GM04503 (cell line): ENCODE measurements at regions not wholly inside any gene's neighbourhood (a gene's known extent, or its start where the extent isn't known, plus 50 kb on each side); places are given as distances from the start of the nearest gene placed in this dataset.
"Not testable (repeated sequence)": the region's sequence is repeated elsewhere in the genome, so short reads cannot be mapped to it uniquely, and the experiment has no call there.

ENCODE experiments used
- DNase-seq: peaks from one replicate; pipeline ENCODE4 v3.0.0-alpha.2; 2012; ENCODE audit warnings: low read depth

DNA sequence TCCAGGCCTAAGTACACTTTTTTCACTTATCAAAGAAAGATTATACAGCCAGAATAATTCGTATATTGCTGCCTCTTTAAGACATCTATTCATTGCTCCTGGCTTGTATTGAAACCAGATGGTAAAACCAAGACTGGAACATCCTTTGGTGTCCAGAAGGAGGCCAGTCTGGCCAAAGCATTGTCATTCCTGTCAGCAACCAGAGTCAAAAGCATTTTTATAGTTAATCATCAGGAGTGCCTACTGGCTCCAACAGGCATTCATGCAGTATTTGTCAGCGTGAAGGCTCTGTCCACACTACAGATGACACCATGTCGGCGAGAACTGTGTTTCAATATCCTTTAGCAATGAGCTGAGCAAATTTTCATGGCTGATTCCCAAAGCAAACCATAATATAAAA lies 118.0 kb upstream of the G2E3 start:
- DNase-seq, result peak; percentile 20

DNA sequence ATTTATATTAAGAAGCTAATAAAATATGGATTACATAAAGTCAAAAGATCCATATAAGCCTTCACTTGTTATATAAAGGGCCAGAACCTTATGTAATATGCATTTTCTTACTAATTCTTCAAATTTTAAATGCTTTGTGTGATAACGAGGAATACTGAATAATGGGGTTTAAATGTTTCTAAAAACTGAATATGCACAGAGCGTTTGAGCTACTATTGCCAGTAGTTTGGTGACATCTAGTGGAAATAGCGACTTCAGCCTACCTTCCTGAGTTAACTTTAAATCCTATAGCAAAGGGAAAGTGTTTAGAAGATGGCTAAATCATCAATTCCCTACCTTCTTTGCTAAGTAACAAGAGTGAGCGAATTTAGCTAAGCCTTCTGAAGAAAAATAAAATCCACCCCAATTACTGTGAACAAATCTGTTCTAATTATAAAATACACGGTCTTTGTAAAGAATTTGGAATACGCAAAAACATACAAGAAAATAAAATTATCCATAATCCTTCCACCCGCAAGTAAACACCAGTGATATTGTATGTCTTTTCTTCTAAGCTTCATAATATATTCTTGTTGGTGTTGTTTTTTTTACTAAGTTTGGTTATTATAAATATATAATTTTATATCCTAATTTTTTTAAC lies 115.5 kb upstream of the G2E3 start:
- no peak for DNase-seq

DNA sequence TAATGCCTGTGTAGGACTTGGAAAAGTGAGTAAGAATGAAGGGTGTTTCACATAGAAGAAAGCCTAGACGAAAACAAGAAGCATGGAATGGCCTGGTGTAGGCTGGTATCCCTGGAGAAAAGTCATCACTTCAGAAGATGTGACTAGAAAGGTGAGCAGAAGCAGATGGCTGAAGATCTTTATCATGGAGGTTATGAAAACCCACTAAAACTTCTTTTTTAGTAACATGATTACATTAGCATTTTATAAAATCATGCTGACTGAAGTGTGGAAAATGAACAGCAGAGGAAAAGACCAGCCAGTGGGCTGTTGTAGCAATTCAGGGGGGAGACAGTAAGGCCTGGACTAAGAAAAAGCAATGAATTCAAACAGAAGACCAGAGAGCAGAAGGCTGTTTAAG lies 114.5 kb upstream of the G2E3 start:
- no peak for DNase-seq

DNA sequence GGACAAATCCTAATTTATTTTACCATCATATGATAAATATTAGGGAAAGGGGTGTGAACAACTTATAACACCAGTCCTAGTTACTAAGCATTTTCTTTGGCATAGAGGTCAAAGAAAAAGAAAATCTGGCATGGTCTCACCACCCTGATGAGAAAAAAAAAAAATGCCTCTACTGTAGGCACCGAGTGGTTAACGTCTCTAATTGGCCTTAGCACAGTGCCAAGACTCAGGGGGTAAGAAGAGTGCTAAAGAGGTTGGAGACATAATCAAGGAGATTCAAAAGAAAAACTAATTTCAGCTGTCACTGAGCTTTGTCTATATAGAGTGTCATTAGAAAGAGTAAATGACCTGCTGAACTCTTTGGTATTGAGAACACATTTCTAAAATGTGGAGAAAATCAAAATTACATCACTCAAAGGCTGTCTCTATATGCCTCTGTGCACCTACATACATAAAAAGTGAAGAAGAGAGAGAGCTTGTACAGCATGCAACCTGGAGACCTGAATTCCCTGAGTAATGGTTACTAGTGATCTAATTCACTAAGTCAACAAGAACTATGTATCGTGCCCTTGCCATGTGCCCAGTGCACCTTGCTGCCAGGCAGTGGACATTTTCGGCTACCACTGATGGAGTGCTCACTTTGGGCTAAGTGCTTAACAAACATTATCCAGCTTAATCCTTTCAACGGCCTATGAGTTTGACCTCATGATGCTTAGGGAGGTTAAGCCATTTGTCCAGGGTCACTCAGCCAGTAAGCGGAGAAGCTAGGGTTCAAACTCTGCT lies 113.8 kb upstream of the G2E3 start:
- DNase-seq, result no peak

DNA sequence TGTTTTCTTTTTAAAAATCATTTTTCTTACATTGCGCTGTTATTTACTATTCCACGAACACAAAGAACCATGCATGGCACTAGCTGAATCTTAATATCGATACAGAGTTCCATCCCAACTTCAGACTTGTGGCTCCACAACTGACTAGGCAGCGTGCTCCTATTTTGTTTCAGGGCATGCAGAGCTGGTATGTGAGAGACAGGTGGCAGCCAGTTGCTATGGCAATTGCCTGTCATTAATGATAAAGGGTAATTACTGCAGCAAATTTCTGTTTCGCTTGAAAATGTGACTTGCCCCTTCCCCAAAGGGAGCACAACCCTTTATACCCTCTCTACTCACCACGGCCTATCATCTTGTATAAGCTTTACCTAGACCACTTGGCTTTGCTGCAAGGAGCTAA lies 113.1 kb upstream of the G2E3 start:
- no peak for DNase-seq

DNA sequence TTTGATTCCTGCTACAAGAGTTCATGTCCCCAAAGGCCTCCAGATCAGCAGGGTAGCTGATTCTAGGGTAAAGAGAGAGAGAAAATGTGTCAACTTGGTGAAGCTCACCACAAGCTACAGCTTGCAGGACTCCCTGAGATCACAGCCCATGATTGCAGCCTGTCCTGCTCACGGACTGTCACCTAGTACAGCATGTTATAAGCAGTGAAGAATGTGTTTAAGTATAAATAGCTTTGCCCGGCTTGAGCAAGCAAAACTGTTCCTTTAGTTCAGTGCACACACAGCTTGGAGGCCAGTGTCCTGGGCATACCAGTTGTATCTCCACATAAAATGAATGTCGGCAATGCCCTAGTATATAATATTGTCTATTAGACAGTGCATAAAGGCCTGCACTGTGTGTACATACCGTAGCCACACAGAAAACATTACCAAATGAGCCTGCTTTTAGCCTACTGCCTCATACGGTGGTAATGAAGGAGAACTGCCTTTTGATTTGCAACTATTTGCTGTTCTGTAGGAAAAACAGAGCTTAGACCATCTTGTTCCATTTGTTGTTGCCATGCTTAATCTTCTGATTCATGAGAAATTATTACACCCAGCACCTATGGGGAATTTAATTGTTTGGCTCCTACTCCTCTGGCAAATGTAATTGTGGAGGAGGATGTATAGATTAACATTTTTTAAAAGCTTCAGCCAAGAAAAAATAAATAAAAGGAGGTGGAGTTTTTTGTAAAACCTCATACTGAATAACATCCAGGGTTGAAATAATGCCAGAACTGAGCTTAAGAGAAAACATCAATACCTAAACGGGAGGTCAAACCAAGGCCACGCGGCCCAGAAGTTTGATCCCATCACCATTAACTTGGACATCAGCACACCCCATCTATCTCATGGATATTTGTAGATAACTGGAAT lies 108.1 kb upstream of the G2E3 start:
- no peak for DNase-seq

DNA sequence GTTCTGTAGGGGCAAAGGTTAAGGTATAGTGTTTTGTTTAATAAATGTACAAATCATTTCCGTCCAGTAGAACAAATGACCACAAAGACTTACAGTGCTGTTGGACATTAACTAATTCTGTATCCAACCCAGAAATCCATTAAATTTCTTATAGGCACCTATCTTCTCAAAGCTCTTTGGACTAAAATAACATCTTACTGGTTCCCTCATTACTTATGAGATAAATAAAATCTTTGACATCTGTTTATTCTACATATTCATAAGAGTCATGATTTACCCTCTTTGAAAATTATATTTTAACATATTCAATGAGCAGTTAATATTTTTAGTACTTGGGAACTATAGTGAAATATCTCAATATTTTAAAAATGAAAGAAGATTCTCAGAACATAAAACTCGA lies 102.7 kb upstream of the G2E3 start:
- DNase-seq, result no peak

DNA sequence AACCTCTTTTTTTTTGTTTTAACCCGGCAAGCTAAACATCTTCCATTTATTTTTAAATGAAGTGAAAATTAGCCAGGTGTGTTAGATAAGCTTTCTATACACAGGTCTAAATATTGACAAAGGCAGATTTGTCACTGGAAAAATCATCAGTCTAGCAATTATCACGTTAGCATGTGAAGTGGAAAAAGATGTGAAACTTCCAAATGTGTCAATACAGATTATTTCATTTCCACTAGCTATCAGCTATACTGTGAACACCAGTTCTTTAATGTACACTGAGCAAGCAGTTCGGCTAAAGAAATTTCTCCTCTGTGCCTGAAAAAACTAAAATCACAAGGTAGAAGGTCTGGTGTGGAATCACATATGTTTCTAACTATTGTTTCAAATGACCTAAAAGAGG lies 96.6 kb upstream of the G2E3 start:
- DNase-seq, result no peak

DNA sequence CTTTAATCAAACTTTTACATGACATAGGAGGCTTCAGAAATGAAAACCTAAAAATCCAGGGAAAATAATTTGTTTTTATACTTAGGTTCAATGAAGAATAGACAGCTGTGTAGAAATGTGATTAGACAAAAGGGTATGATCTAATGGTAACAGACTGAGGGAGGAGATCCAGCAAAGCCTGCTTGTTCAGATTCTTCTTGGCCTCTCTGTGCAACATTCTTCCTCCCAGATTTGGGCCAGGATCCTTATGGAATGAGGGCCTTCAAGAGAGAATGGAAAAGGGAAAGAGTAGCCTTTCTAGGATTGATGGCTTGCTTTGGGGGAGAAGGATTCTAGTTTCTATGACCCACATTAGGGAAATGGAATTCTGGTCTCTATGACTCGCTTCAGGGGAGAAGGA lies 94.5 kb upstream of the G2E3 start:
- no peak for DNase-seq

DNA sequence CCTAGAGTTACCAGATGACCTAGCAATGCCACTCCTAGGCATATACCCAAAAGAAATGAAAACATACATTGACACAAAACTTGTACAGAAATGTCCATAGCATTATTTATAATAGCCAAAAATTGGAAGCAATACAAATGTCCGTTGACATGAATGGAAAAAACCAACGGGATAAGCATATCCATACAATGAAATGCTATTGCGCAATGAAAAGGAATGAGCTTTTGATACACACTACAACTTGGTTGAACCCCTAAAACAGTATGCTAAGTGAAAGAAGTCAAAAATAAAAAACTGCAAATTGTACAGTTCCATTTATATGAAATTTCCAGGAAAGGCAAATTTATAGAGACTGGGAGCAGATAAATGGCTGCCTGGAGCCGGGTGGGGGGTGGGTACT lies 90.6 kb upstream of the G2E3 start:
- no peak for DNase-seq

DNA sequence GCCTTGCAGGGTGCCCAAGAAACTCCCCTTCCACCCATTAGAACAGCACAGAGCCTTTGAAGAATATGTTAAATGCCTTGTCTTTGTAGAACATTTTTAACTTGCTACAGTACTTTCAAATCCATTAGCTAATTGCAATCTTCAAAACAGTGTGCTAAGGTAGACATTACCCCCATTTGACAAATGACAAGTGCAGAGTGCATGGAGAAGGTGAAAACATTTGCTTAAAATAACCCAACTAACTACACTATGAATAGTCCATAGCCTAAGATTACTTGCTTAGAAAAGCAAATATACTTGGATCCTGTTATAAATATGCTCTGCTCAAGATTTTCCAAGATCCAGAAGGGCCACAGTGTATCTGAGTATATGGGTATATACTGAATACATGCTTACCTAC lies 87.0 kb upstream of the G2E3 start:
- DNase-seq, result no peak

DNA sequence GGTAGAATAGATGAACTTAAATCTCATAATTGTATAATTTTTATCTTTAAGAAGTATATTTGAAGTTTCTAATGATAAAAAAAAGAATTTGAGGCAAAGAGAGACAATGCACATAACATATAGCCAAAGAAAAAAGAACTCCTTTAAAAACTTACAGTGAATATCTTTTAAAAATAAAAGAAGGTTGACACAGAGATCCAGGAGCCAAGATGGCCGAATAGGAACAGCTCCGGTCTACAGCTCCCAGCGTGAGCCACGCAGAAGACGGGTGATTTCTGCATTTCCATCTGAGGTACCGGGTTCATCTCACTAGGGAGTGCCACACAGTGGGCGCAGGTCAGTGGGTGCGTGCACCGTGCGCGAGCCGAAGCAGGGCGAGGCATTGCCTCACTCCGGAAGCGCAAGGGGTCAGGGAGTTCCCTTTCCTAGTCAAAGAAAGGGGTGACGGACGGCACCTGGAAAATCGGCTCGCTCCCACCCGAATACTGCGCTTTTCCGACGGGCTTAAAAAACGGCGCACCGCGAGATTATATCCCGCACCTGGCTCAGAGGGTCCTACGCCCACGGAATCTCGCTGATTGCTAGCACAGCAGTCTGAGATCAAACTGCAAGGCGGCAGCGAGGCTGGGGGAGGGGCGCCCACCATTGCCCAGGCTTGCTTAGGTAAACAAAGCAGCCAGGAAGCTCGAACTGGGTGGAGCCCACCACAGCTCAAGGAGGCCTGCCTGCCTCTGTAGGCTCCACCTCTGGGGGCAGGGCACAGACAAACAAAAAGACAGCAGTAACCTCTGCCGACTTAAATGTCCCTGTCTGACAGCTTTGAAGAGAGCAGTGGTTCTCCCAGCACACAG lies 84.9 kb upstream of the G2E3 start:
- not testable (repeated sequence) for DNase-seq

DNA sequence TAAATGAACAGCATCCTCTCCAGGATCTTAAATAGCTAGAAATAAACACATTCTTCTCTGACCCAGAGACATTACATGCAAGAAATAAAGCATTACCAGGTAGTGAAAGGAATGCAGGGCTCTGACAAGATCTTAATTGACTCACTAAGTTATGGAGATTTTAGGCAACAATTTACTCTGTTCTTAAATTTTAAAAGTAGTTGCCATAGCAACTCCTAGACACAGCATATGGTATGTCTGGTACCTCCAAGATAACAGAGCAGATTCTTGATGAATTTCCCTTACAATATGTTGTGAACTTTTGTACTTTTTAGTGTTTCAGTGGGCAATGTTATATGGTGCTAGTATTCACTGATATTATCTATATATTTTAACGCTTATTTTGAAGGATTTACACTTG lies 76.7 kb upstream of the G2E3 start:
- no peak for DNase-seq

DNA sequence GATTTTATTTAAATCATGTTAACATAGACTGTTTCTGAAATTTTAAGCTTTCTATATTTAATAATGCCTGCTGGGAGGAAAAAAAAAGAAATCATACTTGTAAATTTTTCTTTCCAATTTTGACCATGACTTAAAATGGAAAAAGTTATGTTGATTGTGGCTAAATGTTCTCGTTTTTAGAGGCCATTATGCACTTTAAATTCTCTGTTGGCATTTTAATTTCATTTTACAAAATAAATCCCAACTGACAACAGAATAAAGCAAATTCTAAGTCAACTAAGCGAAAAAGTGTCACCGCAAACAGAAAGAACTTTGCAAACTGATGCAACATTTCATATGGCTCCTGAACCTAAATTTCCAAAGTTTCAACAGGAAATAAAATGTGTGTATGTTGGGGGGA lies 74.8 kb upstream of the G2E3 start:
- DNase-seq, result no peak

DNA sequence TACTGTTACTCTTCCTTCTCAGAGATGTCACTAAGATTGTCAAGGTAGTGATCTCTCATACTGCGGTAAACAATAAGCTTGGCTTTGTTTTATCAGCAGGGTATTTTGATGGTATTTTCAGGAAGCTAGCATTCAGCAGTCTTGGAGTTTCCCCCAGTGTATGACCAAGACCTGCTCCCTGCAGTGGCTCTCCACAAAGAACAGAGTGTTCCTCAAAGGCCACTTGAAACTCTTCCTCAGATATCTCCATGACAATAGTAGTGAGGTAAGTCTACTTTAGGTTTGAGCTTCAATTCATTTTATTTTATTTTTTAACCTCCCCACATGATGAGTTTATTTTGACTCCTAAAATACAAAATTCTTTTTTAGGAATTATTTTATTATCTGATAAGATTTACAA lies 74.0 kb upstream of the G2E3 start:
- no peak for DNase-seq

DNA sequence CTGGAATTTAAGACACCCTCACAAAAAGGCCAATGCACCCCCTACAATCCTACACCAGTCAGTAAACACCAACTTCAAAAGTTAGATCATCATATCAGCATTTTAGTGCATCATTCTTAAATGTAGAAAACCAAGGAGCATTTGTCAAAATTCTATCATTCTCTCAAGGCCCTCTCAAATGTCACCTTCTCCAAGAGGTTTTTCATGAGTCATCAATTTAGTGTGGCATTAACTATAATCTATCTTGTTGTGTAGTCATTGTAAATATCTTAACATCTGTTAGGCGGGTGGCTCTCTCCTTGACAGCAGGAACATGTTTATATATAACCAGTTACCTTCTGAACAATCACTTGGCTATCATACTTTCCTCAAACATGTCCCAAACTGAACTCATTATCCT lies 62.1 kb upstream of the G2E3 start:
- DNase-seq, result no peak

DNA sequence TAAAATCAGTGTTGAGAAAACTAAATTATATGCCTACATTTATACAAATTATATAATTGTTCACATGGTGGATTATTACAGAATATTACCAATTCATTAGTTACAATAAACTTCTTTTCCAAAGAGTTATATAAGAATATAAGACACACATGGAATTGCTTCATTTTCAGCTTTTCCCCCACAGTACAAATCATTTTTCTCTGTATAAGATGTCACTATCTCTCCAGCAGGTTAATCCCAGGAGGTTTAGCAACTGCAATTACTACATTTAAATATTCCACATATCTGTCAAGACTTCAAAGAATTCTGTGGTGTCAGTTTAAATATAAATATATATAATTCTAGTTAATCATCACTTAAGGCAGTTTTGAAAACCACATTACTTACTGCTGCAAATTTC lies 59.6 kb upstream of the G2E3 start:
- no peak for DNase-seq

DNA sequence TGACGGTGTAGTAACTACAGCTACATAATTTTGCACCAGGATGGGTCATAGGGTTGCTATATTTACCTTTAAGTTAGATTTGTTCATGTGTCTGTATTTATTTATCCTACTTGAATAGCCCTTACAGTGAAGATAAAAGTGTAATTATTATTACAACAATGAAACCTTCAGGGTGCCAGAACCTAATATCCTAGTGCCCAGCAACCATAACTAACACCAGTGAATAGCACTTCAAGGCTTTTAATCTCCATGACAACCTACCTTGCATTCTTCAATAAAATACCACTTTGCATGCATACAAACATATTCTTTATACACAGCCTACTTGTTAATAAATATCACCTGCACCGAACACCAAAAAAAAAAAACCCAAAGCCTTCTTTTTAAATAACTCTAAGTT lies 58.7 kb upstream of the G2E3 start:
- no peak for DNase-seq

DNA sequence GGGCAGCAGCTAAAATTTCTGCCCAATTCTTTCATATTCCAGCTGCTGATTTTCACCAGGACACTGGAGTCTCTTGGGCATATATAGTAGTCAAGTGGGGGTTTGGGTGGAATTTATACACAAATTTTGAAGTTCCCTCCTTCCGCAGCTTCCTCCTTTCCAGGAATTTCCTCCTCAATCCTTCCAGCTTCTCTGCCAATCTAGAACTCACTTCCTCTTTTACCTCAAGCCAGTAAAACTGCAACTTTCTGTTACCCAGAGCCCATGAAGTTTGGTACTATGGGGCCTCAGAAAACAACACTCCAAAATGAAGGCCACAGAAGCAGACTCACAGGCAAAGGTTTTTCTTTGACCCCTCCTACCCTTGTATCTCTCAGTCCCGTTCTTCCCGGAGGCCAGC lies 51.7 kb upstream of the G2E3 start:
- no peak for DNase-seq
